Tibial nerve (tissue), 4 donors: ENCODE measurements at regions not wholly inside any gene's neighbourhood (a gene's known extent, or its start where the extent isn't known, plus 50 kb on each side); places are given as distances from the start of the nearest gene placed in this dataset.

ENCODE experiments used
- CTCF ChIP-seq, 5 experiments: fragments of 200-600 bp in 3 of 5; fragments of 450-650 bp in 2 of 5; sonication (generic) in 3 of 5; IDR thresholded peaks; one replicate each; pipeline ENCODE4 v1.5.1; 2016 to 2019; ENCODE audit warnings: antibody characterized with exemption in 5 of 5, mild to moderate bottlenecking in 3 of 5, moderate library complexity in 2 of 5
- EP300 ChIP-seq, 2 donors: sonication (generic); formaldehyde crosslinking; IDR thresholded peaks; one replicate each; pipeline ENCODE4 v1.6.1; 2017; ENCODE audit warnings: antibody characterized with exemption in 2 of 2, mild to moderate bottlenecking in 1 of 2
- POLR2A ChIP-seq, 2 donors: fragments of 450-650 bp; IDR thresholded peaks; one replicate each; pipeline ENCODE4 v1.6.1; 2017; ENCODE audit warnings: antibody characterized with exemption in 2 of 2, mild to moderate bottlenecking in 2 of 2, moderate library complexity in 2 of 2

- TF ChIP-seq CTCF (IDR thresholded peaks at IDR 0.05), result no peak
- no peak for TF ChIP-seq POLR2A (IDR thresholded peaks at IDR 0.05)
- no peak for TF ChIP-seq EP300 (IDR thresholded peaks at IDR 0.05)
Observed at GRCh38 chr10:10644676-10645385, 372.8 kb upstream of the CELF2 start.
